Ishikawa (cell line): ENCODE measurements at regions not wholly inside any gene's neighbourhood (a gene's known extent, or its start where the extent isn't known, plus 50 kb on each side); places are given as distances from the start of the nearest gene placed in this dataset.

ENCODE experiments used
- CEBPB ChIP-seq: IDR thresholded peaks from 2 replicates; pipeline ENCODE4 v1.6.1; 2012
- CREB1 ChIP-seq: IDR thresholded peaks from 2 replicates; pipeline ENCODE4 v1.6.1; 2012; ENCODE audit warnings: low read depth
- EGR1 ChIP-seq: IDR thresholded peaks from 2 replicates; pipeline ENCODE4 v1.6.1; 2012
- EP300 ChIP-seq: IDR thresholded peaks from 2 replicates; pipeline ENCODE4 v1.6.1; 2012; ENCODE audit warnings: borderline replicate concordance
- FOXM1 ChIP-seq: IDR thresholded peaks from 2 replicates; pipeline ENCODE4 v1.6.1; 2012; ENCODE audit warnings: low read depth, borderline replicate concordance
- MAX ChIP-seq: IDR thresholded peaks from 2 replicates; pipeline ENCODE4 v1.6.1; 2012
- NFIC ChIP-seq: IDR thresholded peaks from 2 replicates; pipeline ENCODE4 v1.6.1; 2012
- RAD21 ChIP-seq: IDR thresholded peaks from 2 replicates; pipeline ENCODE4 v1.6.1; 2012; ENCODE audit warnings: low read depth
- REST ChIP-seq: IDR thresholded peaks from 2 replicates; pipeline ENCODE4 v1.6.1; 2012; ENCODE audit warnings: low read depth, mild to moderate bottlenecking
- TAF1 ChIP-seq: IDR thresholded peaks from 2 replicates; pipeline ENCODE4 v1.6.1; 2012; ENCODE audit warnings: low read depth, mild to moderate bottlenecking
- TCF12 ChIP-seq: IDR thresholded peaks from 2 replicates; pipeline ENCODE4 v1.6.1; 2012; ENCODE audit warnings: low read depth
- TEAD4 ChIP-seq: IDR thresholded peaks from 2 replicates; pipeline ENCODE4 v1.6.1; 2012
- USF1 ChIP-seq: IDR thresholded peaks from 2 replicates; pipeline ENCODE4 v1.6.1; 2012
- YY1 ChIP-seq: IDR thresholded peaks from 2 replicates; pipeline ENCODE4 v1.6.1; 2012; ENCODE audit warnings: low read depth
- ZBTB7A ChIP-seq: IDR thresholded peaks from 2 replicates; pipeline ENCODE4 v1.6.1; 2012; ENCODE audit warnings: low read depth

GRCh38 chr1:157460381-157460780 lies 91.9 kb downstream of the FCRL5 start:
- TF ChIP-seq EGR1 (no peak), YY1 (no peak), CEBPB (no peak), FOXM1 (no peak), TEAD4 (no peak), TAF1 (no peak), CREB1 (no peak), EP300 (no peak), ZBTB7A (no peak), RAD21 (no peak), TCF12 (no peak), REST (no peak), NFIC (no peak), MAX (no peak), USF1 (no peak)

GRCh38 chr1:157457279-157457678 lies 95.0 kb downstream of the FCRL5 start:
- TF ChIP-seq EP300 (no peak), USF1 (no peak)

GRCh38 chr1:157455318-157455717 lies 97.0 kb downstream of the FCRL5 start:
- no peak for TF ChIP-seq USF1
- no peak for TF ChIP-seq YY1
- TF ChIP-seq TCF12, result no peak
- TF ChIP-seq FOXM1, result no peak
- no peak for TF ChIP-seq ZBTB7A

- TF ChIP-seq FOXM1 (no peak), MAX (no peak)
Observed at GRCh38 chr1:157450106-157450505, 102.2 kb downstream of the FCRL5 start.

GRCh38 chr1:157448636-157449035 lies 103.7 kb downstream of the FCRL5 start:
- no peak for TF ChIP-seq TEAD4
- no peak for TF ChIP-seq TAF1
- no peak for TF ChIP-seq CREB1
- TF ChIP-seq EP300, result no peak
- no peak for TF ChIP-seq NFIC
- TF ChIP-seq CEBPB, result no peak
- TF ChIP-seq USF1, result no peak
- TF ChIP-seq EGR1, result no peak
- no peak for TF ChIP-seq MAX
- no peak for TF ChIP-seq RAD21
- no peak for TF ChIP-seq TCF12
- TF ChIP-seq YY1, result no peak
- TF ChIP-seq REST, result no peak

GRCh38 chr1:157442065-157442464 lies 110.2 kb downstream of the FCRL5 start:
- TF ChIP-seq FOXM1, result no peak
- TF ChIP-seq USF1, result no peak
- TF ChIP-seq RAD21, result no peak
- no peak for TF ChIP-seq CREB1
- TF ChIP-seq TCF12, result no peak
- TF ChIP-seq TAF1, result no peak
- TF ChIP-seq CEBPB, result no peak
- TF ChIP-seq NFIC, result no peak
- no peak for TF ChIP-seq REST
- no peak for TF ChIP-seq EGR1
- TF ChIP-seq MAX, result no peak
- TF ChIP-seq YY1, result no peak
- TF ChIP-seq TEAD4, result no peak
- TF ChIP-seq ZBTB7A, result no peak
- TF ChIP-seq EP300, result no peak
